PC-9 (cell line): ENCODE measurements at regions not wholly inside any gene's neighbourhood (a gene's known extent, or its start where the extent isn't known, plus 50 kb on each side); places are given as distances from the start of the nearest gene placed in this dataset.

Experiments
- CTCF ChIP-seq: fragments of 200-600 bp; sonication (generic); conservative IDR thresholded peaks from 2 replicates; pipeline ENCODE4 v1.6.1; 2017; ENCODE audit warnings: mixed run types, antibody characterized with exemption, mild to moderate bottlenecking, moderate library complexity
- EZH2 ChIP-seq: fragments of 200-600 bp; sonication (generic); IDR thresholded peaks from 2 replicates; pipeline ENCODE4 v1.8.0; 2017; ENCODE audit warnings: antibody characterized with exemption, low read depth

- no peak for TF ChIP-seq CTCF
- TF ChIP-seq EZH2: no peak
These were observed 1153.0 kb upstream of the TENM4 start for GRCh38 chr11:80593648-80594374.
